Stimulated activated CD8-positive, alpha-beta memory T cell treated with anti-CD3 and anti-CD28 coated beads, Interleukin-7, amount 100 ng/mL, for 48 hours (primary cell): ENCODE measurements at regions not wholly inside any gene's neighbourhood (a gene's known extent, or its start where the extent isn't known, plus 50 kb on each side); places are given as distances from the start of the nearest gene placed in this dataset.
"Not testable (repeated sequence)": the region's sequence is repeated elsewhere in the genome, so short reads cannot be mapped to it uniquely, and the experiment has no call there.

Experiments used
- DNase-seq, 2 donors: peaks; one replicate each; pipeline ENCODE4 v3.0.0-alpha.2; 2020; ENCODE audit warnings: low read depth in 1 of 2; ENCODE audit errors: extremely low read depth in 1 of 2

DNA sequence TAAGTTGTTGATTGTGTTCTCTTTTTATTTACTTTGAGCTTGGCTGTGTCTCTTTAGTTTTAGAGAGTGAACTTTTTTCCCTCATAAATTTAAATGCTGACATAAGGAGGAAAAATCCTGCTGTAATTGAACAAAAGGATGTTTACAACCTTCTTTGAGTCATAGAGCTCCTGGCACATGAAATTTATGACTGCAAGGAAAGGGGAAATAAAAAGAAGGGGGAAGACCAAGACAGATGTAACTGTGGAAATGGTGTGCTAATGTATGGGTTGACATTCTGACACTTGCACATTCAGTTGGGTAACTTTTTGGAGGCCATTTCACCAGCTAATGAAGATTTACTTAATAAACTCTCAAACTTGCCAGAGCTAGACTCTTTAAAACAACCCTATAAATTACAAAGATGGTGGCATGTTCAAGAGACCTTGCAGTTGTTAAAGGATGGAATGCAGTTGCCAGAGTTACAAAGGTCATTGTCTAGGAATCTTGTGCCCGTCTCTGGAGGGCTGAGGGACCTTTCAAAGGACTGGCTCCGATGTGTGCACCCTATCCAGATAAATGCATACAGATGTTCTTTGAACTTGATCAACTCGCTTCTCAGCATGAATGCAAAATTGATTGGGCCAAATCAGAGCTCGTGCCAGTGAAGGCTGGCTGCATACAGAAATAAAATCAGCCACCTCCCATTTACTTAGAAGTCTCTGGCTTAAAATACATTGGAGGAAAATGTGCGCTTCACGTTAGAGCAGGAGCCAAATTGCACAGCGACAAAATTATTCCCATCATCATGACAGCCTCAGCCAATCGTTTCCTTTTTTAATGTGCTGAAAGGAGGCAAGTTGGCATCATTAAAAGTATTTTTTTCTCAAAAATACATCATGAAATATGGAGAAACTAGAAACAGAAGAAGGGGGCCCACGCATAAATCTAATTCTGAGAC, 289.0 kb upstream of the XYLT1 start:
- no peak for DNase-seq

DNA sequence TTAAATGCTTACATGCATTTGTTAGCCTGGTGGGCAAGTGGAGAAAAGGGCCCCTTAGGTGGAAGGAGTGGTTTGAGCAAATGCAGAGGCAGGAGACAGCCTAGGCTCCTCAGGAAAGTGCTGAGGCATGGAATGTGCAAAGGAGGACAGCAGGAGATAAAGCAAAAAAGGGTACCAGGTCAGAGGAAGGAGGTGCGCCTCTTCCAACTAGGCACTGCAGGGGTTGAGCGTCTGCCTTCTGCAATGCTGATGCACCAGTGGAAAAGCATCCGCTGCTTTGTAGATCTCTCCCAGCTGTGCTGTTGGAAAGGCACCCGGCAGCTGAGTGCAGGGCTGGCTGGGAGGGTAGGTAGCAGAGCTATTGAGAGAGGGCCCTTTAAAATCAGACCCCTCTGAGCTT, 287.0 kb upstream of the XYLT1 start:
- DNase-seq: no peak

DNA sequence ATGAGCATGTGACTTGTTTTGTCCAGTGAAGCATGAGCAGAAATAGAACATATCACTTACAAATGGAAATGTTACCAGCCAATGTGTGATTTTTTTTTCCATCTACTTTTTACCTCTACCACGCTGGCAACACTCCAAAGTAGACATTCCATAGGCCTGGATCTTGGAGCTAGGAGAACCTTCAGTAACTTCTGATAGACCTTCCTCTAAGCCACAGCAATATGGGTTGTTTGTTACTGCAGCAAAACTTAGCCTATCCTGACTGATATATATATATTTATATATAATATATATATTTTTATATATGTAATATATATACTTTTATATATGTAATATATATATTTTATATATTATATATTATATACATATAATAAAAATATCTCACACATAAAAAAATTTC, 284.4 kb upstream of the XYLT1 start:
- DNase-seq: no peak

DNA sequence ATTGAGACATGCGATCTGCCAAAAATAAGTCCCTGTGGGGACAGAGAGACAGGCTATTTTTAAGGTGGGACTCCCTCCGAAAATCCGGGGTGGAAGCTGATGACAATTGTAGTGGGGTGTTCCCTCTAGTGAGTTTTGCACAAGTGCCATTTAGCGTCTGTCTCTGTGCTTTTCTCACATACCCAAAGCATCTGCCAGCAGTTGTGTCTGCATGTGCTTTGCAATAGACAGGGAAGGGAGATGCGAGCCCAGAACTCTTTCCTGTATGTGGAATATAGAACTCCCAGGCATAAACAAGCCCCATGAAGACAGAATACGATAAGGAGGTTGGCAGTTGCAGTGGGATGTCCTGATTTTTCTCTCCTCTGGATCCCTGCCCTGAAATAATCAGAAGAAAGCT, 282.7 kb upstream of the XYLT1 start:
- DNase-seq: no peak

DNA sequence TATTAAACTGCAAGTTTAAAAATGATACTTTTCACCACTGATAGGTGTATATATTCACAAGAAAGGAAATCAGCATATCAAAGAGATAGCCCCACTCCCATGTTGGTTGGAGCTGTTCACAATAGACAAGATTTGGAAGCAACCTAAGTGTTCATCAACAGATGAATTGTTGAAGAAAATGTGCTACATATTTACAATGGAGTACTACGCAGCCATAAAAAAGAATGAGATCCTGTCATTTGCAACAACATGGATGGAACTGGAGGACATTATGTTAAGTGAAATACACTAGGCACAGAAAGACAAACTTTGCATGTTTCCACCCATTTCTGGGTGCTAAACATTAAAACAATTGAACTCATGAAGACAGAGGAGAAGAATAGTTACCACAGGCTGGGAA, 278.9 kb upstream of the XYLT1 start:
- DNase-seq: no peak

DNA sequence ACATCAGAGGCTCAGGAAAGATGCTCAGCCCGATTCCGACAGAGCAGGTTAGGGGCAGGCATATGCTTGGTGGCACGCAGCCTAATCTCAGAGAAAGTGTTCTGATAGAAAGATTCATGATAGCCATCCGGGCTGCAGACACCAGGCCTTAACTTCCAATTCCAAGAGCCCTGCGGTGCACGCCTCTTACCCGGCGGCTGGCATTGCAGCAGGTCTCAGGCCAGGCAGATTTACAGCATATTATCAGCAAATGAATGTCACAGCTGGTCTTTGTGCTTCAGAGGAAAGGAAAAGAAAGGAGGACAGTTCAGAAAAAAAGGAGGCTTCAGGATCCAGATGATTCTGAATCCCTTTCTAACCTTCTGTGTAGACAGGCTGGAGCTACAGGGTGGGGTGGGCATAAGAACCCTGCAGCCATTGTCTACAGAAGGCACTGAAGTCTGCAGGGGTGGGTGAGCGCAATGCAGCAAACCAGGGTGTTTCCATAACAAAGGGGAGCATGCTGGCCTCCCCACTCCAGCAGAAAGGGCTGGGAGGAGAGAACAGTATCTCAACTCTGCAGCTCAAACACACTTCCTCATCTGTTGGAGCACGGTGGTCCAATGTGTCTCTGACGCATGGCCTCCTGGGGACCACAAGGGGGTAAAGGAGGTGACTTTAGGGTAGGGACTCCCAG, 277.4 kb upstream of the XYLT1 start:
- no peak for DNase-seq

DNA sequence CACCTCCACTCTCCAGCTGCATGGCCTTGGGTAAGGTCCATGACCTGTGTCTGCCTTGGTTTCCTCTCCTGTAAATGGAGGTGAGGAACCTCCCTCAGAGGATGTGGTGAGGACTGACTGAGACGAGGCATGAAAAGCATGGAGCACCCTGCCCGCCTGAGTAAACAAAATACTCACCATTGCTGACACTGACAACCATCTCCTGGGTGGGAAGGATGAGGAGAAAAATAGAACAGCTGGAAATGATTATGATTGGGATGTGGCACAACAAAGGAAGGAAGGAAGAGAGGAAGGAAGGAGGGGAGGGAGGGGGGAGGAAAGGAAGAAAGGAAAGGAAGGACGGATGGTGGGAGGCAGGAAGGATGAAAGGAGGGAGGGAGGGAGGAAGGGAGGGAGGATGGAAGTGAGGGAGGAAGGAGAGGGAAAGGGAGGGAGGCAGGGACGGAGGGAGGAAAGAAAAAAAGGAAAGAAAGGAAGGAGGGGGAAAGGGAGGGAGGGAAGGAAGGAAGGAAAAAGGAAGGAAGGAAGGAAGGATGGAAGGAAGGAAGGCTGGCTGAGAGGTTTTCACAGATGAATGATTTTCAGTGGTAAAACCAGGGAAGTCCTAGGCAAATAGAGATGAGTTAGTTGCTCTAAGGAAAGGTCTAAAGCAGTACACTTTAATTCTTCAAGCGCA, 276.5 kb upstream of the XYLT1 start:
- DNase-seq: no peak

DNA sequence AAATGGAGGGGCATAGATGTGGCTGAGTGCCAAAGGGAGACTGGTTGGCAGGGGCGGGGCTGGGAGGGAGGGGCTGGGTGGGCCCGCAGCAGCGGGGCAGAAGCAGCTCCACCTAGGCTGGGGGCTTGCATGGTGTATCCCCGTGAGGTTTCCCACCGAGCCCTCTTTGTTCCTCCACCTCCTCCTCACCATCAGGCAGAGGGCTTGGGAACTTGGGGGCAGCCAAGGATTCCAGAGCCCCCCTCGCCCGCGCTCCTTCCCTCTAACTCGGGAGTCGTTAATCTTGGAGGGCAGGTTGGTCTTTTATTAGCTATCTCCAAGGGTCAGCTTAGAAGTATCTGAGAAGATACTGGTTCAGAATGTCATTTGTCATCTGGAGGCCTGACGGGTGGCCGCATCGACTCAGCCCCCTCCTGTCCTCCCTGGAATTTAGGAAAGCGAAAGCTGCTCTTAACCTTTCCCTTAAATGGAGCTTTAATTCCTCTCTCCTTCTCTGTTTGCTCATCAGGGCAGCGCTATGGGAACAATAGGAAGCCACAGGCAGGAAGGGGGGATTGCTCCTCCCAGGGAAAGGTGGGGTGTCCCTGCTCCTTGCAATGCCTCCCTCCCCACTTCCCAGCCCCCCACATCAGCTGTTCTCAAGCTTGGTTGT, 274.3 kb upstream of the XYLT1 start:
- DNase-seq: no peak

DNA sequence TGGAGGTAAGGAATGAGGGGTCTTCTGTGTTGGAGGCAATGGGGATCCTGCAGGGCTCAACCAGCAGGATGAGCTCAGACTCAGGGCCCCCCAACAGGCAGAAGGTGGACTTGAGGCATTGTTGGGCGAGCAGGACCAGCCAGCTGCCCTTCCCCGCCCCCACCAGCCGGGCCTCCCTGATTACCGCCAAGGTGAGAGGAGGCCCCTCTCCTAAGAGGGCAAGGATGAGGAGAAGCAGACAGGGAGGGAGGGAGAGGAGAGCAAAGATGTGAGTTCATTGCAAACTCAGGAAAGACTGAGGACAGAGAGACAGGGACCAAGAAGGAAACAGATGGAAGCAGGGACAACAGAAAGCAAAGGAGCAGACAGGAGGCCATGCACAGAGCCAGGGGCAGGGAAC, 272.8 kb upstream of the XYLT1 start:
- no peak for DNase-seq

DNA sequence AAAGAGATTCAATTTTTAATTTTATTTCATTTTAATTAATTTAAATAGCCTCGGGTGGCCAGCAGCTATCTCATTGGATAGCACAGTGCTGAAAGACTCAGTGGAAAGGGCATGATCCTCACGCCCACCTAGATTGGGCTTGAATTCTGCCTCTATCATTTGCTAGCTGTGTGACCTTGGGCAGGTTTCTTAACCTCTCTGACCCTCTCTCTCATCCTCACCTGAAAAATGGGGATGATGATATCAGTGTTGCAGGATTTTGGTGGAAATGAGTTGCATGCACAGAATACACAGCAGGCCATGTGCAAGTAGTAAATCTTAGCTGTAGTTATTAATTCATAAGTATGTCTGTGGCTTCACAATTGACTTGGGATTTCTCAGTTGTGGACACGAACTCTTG, 272.4 kb upstream of the XYLT1 start:
- DNase-seq: no peak

DNA sequence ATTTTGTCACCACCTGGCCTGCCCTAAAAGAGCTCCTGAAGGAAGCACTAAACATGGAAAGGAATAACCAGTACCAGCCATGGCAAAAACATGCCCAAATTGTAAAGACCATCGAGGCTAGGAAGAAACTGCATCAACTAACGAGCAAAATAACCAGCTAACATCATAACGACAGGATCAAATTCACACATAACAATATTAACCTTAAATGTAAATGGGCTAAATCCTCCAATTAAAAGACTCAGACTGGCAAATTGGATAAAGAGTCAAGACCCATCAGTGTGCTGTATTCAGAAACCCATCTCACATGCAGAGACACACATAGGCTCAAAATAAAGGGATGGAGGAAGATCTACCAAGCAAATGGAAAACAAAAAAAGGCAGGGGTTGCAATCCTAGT, 264.3 kb upstream of the XYLT1 start:
- DNase-seq: not testable (repeated sequence)

DNA sequence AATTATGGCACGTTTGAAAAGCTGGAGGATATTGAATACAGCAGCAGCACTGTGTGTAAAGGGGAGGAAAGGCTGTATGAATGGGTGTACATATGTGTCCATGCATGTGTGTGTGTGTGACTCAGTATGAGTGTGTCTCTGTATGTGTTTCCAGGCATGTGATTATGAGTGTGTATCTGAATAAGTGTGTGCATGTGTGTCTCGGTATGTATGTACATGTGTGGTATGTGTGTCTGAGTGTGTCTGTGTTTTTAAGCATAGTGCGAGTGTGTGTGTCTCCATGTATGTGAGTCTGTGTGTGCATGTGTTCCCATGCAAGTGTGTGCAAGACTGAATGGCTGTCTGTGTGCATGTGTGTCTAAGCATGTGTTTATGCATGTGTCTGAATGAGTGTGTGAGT, 259.1 kb upstream of the XYLT1 start:
- no peak for DNase-seq

DNA sequence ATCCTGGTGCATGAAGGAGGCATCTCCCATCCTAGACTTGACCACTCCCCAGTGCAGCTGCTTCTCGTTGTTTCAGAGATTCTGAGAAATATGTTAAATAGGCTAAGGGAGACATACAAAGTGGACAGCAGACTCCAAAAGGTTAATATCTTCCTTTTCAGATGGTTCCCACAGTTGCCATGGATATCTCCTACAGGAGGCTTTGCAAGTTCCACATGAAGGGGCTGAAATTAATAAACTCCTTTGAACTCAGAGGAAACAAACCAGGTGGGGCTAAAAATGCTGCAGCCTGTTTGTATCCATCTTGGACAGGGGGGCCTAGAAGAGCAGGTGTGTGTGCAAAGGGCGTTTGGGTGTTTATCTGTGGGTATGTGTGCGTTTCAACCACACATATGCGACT, 257.4 kb upstream of the XYLT1 start:
- no peak for DNase-seq

DNA sequence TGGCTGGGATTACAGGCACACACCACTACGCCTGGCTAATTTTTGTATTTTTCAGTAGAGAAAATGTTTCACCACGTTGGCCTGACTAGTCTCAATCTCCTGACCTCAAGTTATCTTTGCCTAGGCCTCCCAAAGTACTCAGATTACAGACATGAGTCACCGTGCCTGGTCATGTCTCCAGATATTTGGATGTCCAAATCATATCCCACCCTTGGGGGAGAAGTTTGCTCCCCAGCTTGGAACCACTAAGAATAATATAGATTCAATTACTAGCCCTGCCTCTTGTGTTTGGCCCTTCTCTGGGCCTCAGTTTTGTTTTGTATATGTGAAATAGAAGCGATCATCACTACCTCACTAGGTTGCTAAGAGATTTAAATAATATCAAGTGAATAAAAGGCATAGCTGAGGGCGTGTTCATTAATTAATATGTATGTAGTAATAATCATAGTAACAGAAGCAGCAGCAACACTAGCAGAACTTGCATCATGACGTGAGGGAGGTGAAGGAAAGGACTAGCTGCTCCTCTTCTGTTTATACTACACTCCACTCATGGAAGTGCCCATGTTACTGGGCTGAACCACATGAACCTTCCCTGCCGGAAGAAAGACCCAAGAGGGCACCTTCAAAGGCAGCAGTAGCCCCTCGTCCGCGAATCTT, 253.6 kb upstream of the XYLT1 start:
- no peak for DNase-seq

DNA sequence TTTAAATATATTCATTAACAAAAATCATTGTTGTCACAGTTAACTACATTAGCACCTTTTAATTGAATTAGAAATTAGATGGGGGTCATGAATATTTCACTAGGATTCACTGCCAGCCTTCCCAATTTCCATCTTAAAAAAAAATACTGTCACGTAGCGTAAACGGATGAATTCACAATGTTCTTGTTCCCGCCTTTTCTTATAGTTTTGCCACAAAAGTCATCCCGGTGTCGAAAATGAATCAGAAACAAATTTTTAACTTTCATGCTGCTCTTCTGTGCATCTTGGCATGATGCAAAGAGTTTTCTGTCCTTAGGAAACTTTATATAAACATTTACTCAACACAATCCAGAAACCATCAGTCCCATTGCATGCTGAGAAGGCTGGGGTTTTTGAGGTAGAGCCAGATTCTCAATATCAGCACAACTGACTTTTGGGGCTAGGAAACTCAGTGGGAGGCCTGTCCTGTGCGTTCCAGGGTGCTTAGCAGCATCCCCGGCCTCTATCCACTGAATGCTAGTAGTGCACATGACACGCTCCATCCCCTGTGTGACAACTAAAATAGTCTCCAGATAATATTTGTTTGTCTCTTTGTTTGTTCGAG, 252.9 kb upstream of the XYLT1 start:
- DNase-seq: no peak

DNA sequence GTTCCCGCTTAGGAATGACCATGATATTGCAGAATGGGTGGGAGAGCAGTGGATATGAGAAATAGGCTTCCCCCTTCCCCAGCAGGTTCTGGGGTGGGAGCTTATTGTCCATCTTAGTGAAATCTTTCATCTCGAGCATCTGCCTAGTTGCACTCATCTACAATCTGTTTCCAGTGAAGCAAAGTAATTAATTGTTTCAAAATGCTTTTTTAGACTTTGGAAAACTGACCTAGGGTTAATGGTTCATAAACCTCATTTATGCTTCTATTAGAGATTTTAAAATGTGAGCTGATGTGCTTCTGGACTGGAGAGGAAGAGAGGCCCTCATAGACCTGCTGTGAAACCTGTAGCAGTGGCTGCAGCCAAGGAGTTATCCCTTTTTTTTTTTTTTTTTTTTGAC, 247.7 kb upstream of the XYLT1 start:
- no peak for DNase-seq

DNA sequence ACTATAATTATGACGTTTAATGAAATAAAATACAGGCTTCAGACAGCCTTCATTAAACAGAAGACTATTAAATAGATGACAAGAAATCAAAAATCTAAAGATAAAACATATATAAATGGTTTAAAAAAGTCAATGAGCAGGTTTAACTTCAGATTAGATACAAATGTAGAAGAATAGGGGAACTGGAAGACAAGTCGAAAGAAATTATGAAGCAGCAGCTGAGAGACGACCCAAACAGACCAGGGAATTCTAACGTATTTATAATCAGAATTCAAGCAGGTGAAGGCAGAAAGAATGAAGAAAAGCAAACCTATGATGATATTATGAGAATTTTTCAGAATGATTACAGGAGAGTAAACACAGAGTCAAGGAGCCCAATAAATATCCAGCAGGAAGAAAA, 235.1 kb upstream of the XYLT1 start:
- no peak for DNase-seq

DNA sequence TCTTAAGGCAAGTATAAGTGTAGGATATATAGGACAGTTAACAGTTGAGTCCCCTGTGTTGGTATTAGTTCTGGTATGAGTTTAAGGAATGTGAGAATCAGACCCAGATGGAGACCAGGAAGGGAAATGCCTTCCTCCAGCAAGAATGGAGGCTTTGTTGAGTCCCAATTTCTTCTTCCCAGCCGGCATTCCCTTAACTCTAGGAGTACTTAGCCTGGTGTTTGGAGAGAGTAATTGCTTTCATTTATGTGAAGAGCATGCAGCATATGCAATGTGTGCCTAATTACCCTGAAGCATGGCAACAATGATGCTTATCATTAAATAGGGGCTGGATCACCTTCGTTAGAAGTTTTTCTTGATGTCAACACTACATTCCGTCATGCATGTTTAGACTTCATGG, 225.9 kb upstream of the XYLT1 start:
- DNase-seq: no peak

DNA sequence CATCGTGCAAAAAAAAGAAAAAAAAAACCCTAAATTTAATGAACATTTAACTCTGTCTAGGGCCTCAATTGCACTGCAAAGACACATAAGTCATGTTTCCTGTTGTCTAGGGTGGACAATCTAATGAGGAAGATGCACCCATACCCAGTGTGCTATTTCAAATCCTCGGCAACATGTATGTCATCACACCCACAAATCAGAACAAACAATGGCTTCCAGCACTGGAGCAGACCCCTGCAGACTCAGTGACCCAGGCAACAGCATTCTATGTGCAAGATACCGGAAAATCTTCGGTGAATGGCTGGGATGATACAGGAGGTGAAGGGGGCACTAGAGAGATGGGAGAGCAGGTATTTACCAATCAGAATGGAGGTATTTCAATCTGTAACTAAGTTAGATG, 221.7 kb upstream of the XYLT1 start:
- no peak for DNase-seq

DNA sequence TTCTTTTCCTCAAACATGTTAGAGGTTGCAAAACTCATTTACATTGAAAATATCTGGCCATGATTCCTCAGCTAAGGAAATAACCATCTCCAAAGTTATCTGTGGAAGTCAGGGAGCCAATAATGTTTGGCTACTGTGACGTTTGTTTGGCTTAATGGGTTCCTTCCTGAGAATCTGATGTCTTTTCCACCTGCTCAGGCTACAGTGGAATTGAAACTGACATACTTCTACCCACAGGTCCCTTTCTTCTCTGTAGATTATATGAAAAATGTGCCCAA, 221.1 kb upstream of the XYLT1 start:
- no peak for DNase-seq
